Neuronal stem cell (in vitro differentiated cells): ENCODE measurements at regions not wholly inside any gene's neighbourhood (a gene's known extent, or its start where the extent isn't known, plus 50 kb on each side); places are given as distances from the start of the nearest gene placed in this dataset.

ENCODE experiments used
- DNase-seq: peaks from one replicate; pipeline ENCODE4 v3.0.0-alpha.2; 2013; ENCODE audit warnings: low spot score
- H2AFZ ChIP-seq: one replicate; pipeline ENCODE4 v1.6.1; 2013; ENCODE audit warnings: mild to moderate bottlenecking, low read length, inconsistent platforms
- H2AK5ac ChIP-seq: 2 replicates; pipeline ENCODE4 v1.6.1; 2013; ENCODE audit warnings: low read depth, mild to moderate bottlenecking, inconsistent platforms, low read length, moderate library complexity, mixed read lengths
- H2BK120ac ChIP-seq: 2 replicates; pipeline ENCODE4 v1.6.1; 2013; ENCODE audit warnings: low read depth, mild to moderate bottlenecking, inconsistent platforms, low read length, moderate library complexity, mixed read lengths
- H2BK12ac ChIP-seq: one replicate; pipeline ENCODE4 v1.6.1; 2013; ENCODE audit warnings: low read length, inconsistent platforms
- H2BK15ac ChIP-seq: 2 replicates; pipeline ENCODE4 v1.6.1; 2013; ENCODE audit warnings: mild to moderate bottlenecking, low read length, inconsistent platforms, mixed read lengths
- H2BK5ac ChIP-seq: one replicate; pipeline ENCODE4 v1.6.1; 2013; ENCODE audit warnings: inconsistent platforms, mild to moderate bottlenecking, low read length, moderate library complexity
- H3K14ac ChIP-seq: one replicate; pipeline ENCODE4 v1.6.1; 2013; ENCODE audit warnings: low read length, inconsistent platforms
- H3K18ac ChIP-seq: 2 replicates; pipeline ENCODE4 v1.6.1; 2013; ENCODE audit warnings: low read length, inconsistent platforms
- H3K23ac ChIP-seq: 2 replicates; pipeline ENCODE4 v1.6.1; 2013; ENCODE audit warnings: low read depth, mild to moderate bottlenecking, mixed read lengths, low read length, inconsistent platforms; ENCODE audit not compliant: poor library complexity
- H3K27ac ChIP-seq: replicated peaks from 3 replicates; pipeline ENCODE4 v1.5.1; 2013; ENCODE audit warnings: low read length, inconsistent platforms
- H3K27me3 ChIP-seq, 3 experiments: 2 replicates each; pipeline ENCODE4 v1.6.1; 2013; ENCODE audit warnings: low read length in 3 of 3, mild to moderate bottlenecking in 2 of 3, inconsistent platforms in 1 of 3, low read depth in 1 of 3, mixed read lengths in 1 of 3, moderate library complexity in 1 of 3; ENCODE audit not compliant: control insufficient read depth in 3 of 3, insufficient read depth in 3 of 3
- H3K36me3 ChIP-seq, 2 donors: replicated peaks in 1 of 2; 2 replicates each; pipeline ENCODE4 v1.6.1; 2013; ENCODE audit warnings: low read length in 2 of 2; ENCODE audit not compliant: control insufficient read depth in 2 of 2, insufficient read depth in 2 of 2
- H3K4ac ChIP-seq: 2 replicates; pipeline ENCODE4 v1.6.1; 2013; ENCODE audit warnings: inconsistent platforms, mild to moderate bottlenecking, low read length, moderate library complexity
- H3K4me1 ChIP-seq, 2 donors: 1 replicate in 1 of 2; 2 replicates in 1 of 2; pipeline ENCODE4 v1.6.1; 2013; ENCODE audit warnings: low read length in 2 of 2, low read depth in 1 of 2; ENCODE audit not compliant: control insufficient read depth in 2 of 2, insufficient read depth in 1 of 2
- H3K4me2 ChIP-seq: one replicate; pipeline ENCODE4 v1.6.1; 2013; ENCODE audit warnings: mild to moderate bottlenecking, low read length, inconsistent platforms; ENCODE audit not compliant: insufficient read depth, poor library complexity, severe bottlenecking
- H3K4me3 ChIP-seq, 2 donors: 2 replicates each; pipeline ENCODE4 v1.5.1; 2013; ENCODE audit warnings: low read length in 2 of 2, mild to moderate bottlenecking in 2 of 2, inconsistent platforms in 1 of 2, moderate library complexity in 1 of 2
- H3K79me1 ChIP-seq: one replicate; pipeline ENCODE4 v1.6.1; 2013; ENCODE audit warnings: low read depth, mild to moderate bottlenecking, inconsistent platforms, low read length, moderate library complexity
- H3K9ac ChIP-seq: one replicate; pipeline ENCODE4 v1.6.1; 2013; ENCODE audit warnings: mild to moderate bottlenecking, low read depth, low read length, inconsistent platforms; ENCODE audit not compliant: poor library complexity
- H3K9me3 ChIP-seq, 2 donors: replicated peaks in 1 of 2; 2 replicates each; pipeline versions ENCODE3 to v1.6.1; 2013; ENCODE audit warnings: low read length in 2 of 2, mild to moderate bottlenecking in 2 of 2, inconsistent platforms in 1 of 2, low read depth in 1 of 2, mixed read lengths in 1 of 2, moderate library complexity in 1 of 2; ENCODE audit not compliant: control insufficient read depth in 2 of 2, insufficient read depth in 1 of 2
- H4K8ac ChIP-seq: one replicate; pipeline ENCODE4 v1.6.1; 2013; ENCODE audit warnings: low read depth, mild to moderate bottlenecking, inconsistent platforms, low read length, moderate library complexity
- H4K91ac ChIP-seq: one replicate; pipeline ENCODE4 v1.6.1; 2013; ENCODE audit warnings: low read length, low read depth, mild to moderate bottlenecking, inconsistent platforms; ENCODE audit not compliant: poor library complexity
- WGBS, 2 donors: extraction: QIAGEN DNeasy Blood & Tissue Kit; methylation state at CpG; one replicate each; pipeline ENCODE4 v1.1.7; 2013; ENCODE audit warnings: missing lambda C conversion rate in 2 of 2, mixed read lengths in 1 of 2; ENCODE audit not compliant: insufficient read length in 2 of 2, insufficient replicate concordance in 1 of 2; ENCODE audit errors: extremely low coverage in 2 of 2; 5-methylcytosine and 5-hydroxymethylcytosine counted together

- H3K36me3 ChIP-seq: no peaks in the 10 kb centered on the region
- no peaks in the 10 kb centered on the region for H3K79me1 ChIP-seq
- no peak overlapping the region for H3K27ac ChIP-seq
- no peak overlapping the region for H3K14ac ChIP-seq
- no peak overlapping the region for H4K91ac ChIP-seq
- H3K18ac ChIP-seq: no peak overlapping the region
- no peak overlapping the region for H2AK5ac ChIP-seq
- no peak overlapping the region for H2AFZ ChIP-seq
- H3K4me3 ChIP-seq: no peak overlapping the region
- H4K8ac ChIP-seq: no peak overlapping the region
- no peak for DNase-seq
- no peak overlapping the region for H2BK12ac ChIP-seq
- no peak overlapping the region for H3K23ac ChIP-seq
- H3K4ac ChIP-seq: no peak overlapping the region
- no peak overlapping the region for H2BK120ac ChIP-seq
- no peak overlapping the region for H2BK15ac ChIP-seq
- no peak overlapping the region for H3K9ac ChIP-seq
- no peaks in the 10 kb centered on the region for H3K27me3 ChIP-seq
- no peaks in the 10 kb centered on the region for H3K4me1 ChIP-seq
- H3K4me2 ChIP-seq: no peak overlapping the region
- no peak overlapping the region for H2BK5ac ChIP-seq
- no peaks in the 10 kb centered on the region for H3K9me3 ChIP-seq
Measured at GRCh38 chr11:127648583-127648982, 648.0 kb upstream of the KIRREL3 start.

GRCh38 chr11:127644366-127644765 is 643.8 kb upstream of the KIRREL3 start:
- no CpG with 5 or more reads among the region's 4 CpGs for WGBS, 2 donors
- H3K4ac ChIP-seq: no peak overlapping the region
- H2BK120ac ChIP-seq: no peak overlapping the region
- H3K27me3 ChIP-seq: no peaks in the 10 kb centered on the region
- H3K79me1 ChIP-seq: no peaks in the 10 kb centered on the region
- H3K14ac ChIP-seq: no peak overlapping the region
- no peaks in the 10 kb centered on the region for H3K36me3 ChIP-seq
- no peak overlapping the region for H3K4me2 ChIP-seq
- H3K9me3 ChIP-seq: no peaks in the 10 kb centered on the region
- no peak overlapping the region for H2BK15ac ChIP-seq
- no peak overlapping the region for H2AFZ ChIP-seq
- no peak overlapping the region for H3K18ac ChIP-seq
- H3K23ac ChIP-seq: no peak overlapping the region
- H3K27ac ChIP-seq: no peak overlapping the region
- no peak overlapping the region for H4K91ac ChIP-seq
- H4K8ac ChIP-seq: no peak overlapping the region
- no peak for DNase-seq
- H2BK5ac ChIP-seq: no peak overlapping the region
- no peak overlapping the region for H2AK5ac ChIP-seq
- no peak overlapping the region for H3K9ac ChIP-seq
- no peak overlapping the region for H3K4me3 ChIP-seq
- H2BK12ac ChIP-seq: no peak overlapping the region
- peaks cover 3 to 14% of the 10 kb centered on the region in 2 donors for H3K4me1 ChIP-seq

DNA sequence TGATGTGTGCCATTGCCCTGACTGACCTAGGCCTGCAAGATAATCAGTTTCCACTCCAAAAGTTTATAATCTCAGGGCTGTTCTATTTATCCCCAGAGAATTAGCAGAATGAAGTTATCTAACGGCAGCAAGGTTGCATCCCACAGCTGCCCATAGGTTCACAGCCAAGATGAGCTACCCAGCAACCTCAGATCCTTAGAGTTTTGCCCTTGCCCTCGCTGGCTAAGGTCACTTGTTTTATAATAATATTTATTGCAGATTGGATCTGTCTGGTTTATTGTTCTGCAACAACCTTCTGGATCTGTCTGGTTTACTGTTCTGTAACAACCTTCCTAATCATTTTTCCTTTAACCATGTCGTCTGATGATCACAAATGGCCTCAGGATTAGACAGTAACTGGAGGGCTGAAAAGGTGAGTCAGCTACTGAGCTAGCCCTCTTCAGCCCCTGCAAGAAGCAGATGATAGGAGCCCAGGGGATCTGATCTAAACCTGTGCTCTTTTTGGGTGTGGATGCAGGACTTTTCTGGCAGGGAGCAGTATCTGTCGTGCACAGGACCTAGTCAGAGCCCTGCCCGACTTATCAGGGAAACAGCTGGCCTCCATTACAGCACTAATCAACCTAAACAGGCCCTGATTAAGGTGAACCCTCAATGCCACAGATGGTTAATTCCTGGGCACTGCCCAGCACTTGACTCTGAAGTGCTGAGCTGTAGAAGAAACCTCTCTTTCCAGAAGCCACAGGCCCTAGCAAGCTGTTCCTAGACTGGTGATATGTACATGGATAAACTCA is 642.9 kb upstream of the KIRREL3 start:
- no CpG with 5 or more reads among the region's 5 CpGs for WGBS, 2 donors

GRCh38 chr11:127640561-127641451 is 640.2 kb upstream of the KIRREL3 start:
- H3K18ac ChIP-seq: no peak overlapping the region
- no peak overlapping the region for H2BK12ac ChIP-seq
- H3K4me2 ChIP-seq: no peak overlapping the region
- H4K8ac ChIP-seq: no peak overlapping the region
- H3K4me1 ChIP-seq: peaks cover 3 to 14% of the 10 kb centered on the region in 2 donors
- no peak overlapping the region for H4K91ac ChIP-seq
- WGBS, 2 donors: no CpG with 5 or more reads among the region's 1 CpG
- peak overlapping the region; percentile 57 for H2AFZ ChIP-seq
- H3K9ac ChIP-seq: no peak overlapping the region
- no peak for DNase-seq
- H3K36me3 ChIP-seq: no peaks in the 10 kb centered on the region
- no peaks in the 10 kb centered on the region for H3K79me1 ChIP-seq
- no peak overlapping the region for H3K4me3 ChIP-seq
- H3K23ac ChIP-seq: no peak overlapping the region
- H3K14ac ChIP-seq: no peak overlapping the region
- no peaks in the 10 kb centered on the region for H3K27me3 ChIP-seq
- H2BK5ac ChIP-seq: no peak overlapping the region
- no peak overlapping the region for H3K27ac ChIP-seq
- H2BK15ac ChIP-seq: no peak overlapping the region
- H2AK5ac ChIP-seq: no peak overlapping the region
- no peak overlapping the region for H2BK120ac ChIP-seq
- H3K4ac ChIP-seq: no peak overlapping the region
- H3K9me3 ChIP-seq: no peaks in the 10 kb centered on the region

More for the DNA sequence above, 642.9 kb upstream of the KIRREL3 start:
- no peak overlapping the region for H2AK5ac ChIP-seq
- no peak for DNase-seq
- no peaks in the 10 kb centered on the region for H3K9me3 ChIP-seq
- no peak overlapping the region for H2BK12ac ChIP-seq
- H4K8ac ChIP-seq: no peak overlapping the region
- no peaks in the 10 kb centered on the region for H3K79me1 ChIP-seq
- no peak overlapping the region for H3K4me3 ChIP-seq
- H3K18ac ChIP-seq: no peak overlapping the region
- no peaks in the 10 kb centered on the region for H3K36me3 ChIP-seq
- no peak overlapping the region for H2BK5ac ChIP-seq
- no peaks in the 10 kb centered on the region for H3K27me3 ChIP-seq
- peak overlapping the region; percentile 15 for H2AFZ ChIP-seq
- no peak overlapping the region for H3K27ac ChIP-seq
- H3K14ac ChIP-seq: no peak overlapping the region
- H3K9ac ChIP-seq: no peak overlapping the region
- no peak overlapping the region for H4K91ac ChIP-seq
- H3K4me2 ChIP-seq: no peak overlapping the region
- no peak overlapping the region for H2BK15ac ChIP-seq
- no peak overlapping the region for H3K23ac ChIP-seq
- no peak overlapping the region for H3K4ac ChIP-seq
- no peak overlapping the region for H2BK120ac ChIP-seq
- H3K4me1 ChIP-seq: peaks cover 3 to 14% of the 10 kb centered on the region in 2 donors
